GM12873 (cell line): ENCODE measurements at regions not wholly inside any gene's neighbourhood (a gene's known extent, or its start where the extent isn't known, plus 50 kb on each side); places are given as distances from the start of the nearest gene placed in this dataset.

Experiments used
- CTCF ChIP-seq: IDR thresholded peaks from 2 replicates; pipeline ENCODE4 v1.5.1; 2012; ENCODE audit warnings: low read depth, mild to moderate bottlenecking, moderate library complexity, low read length, control low read depth; ENCODE audit not compliant: insufficient read depth; ENCODE audit errors: missing control alignments

- no peak for TF ChIP-seq CTCF
These were observed 155.6 kb upstream of the DAAM1 start for GRCh38 chr14:59032826-59033225.

- TF ChIP-seq CTCF: no peak
These were observed 152.3 kb upstream of the DAAM1 start for GRCh38 chr14:59036134-59036533.

- TF ChIP-seq CTCF: no peak
These were observed 151.4 kb upstream of the DAAM1 start for GRCh38 chr14:59037086-59037485.

GRCh38 chr14:59037620-59038019 lies 150.8 kb upstream of the DAAM1 start:
- TF ChIP-seq CTCF: no peak

GRCh38 chr14:59038746-59039145 lies 149.7 kb upstream of the DAAM1 start:
- no peak for TF ChIP-seq CTCF

- no peak for TF ChIP-seq CTCF
These were observed 147.2 kb upstream of the DAAM1 start for GRCh38 chr14:59041308-59041707.

GRCh38 chr14:59044707-59045106 lies 143.8 kb upstream of the DAAM1 start:
- no peak for TF ChIP-seq CTCF
